GM12875 (cell line): ENCODE measurements at regions not wholly inside any gene's neighbourhood (a gene's known extent, or its start where the extent isn't known, plus 50 kb on each side); places are given as distances from the start of the nearest gene placed in this dataset.
"Not testable (repeated sequence)": the region's sequence is repeated elsewhere in the genome, so short reads cannot be mapped to it uniquely, and the experiment has no call there.

Experiments
- H3K4me3 ChIP-seq: one replicate; pipeline ENCODE4 v1.5.1; 2011; ENCODE audit warnings: low read depth, low read length, control low read depth
- CTCF ChIP-seq: IDR thresholded peaks from 2 replicates; pipeline ENCODE4 v1.5.1; 2011; ENCODE audit warnings: low read depth, mild to moderate bottlenecking, control low read depth, inconsistent platforms, low read length, moderate library complexity, borderline replicate concordance; ENCODE audit not compliant: insufficient read depth

GRCh38 chr4:156512622-156513021, 459.0 kb downstream of the PDGFC start:
- no peak overlapping the region for H3K4me3 ChIP-seq
- no peak for TF ChIP-seq CTCF

- not testable (repeated sequence) for H3K4me3 ChIP-seq
These were observed 461.7 kb downstream of the PDGFC start for GRCh38 chr4:156509921-156510320.

GRCh38 chr4:156505341-156505955, 466.2 kb downstream of the PDGFC start:
- TF ChIP-seq CTCF, result no peak
- no peak overlapping the region for H3K4me3 ChIP-seq

GRCh38 chr4:156503119-156503518, 468.5 kb downstream of the PDGFC start:
- H3K4me3 ChIP-seq, result no peak overlapping the region
- no peak for TF ChIP-seq CTCF

- H3K4me3 ChIP-seq, result no peak overlapping the region
- no peak for TF ChIP-seq CTCF
These were observed 469.6 kb downstream of the PDGFC start for GRCh38 chr4:156501962-156502361.

- no peak for TF ChIP-seq CTCF
- no peak overlapping the region for H3K4me3 ChIP-seq
These were observed 471.9 kb downstream of the PDGFC start for GRCh38 chr4:156499684-156500083.

GRCh38 chr4:156497486-156497885, 474.1 kb downstream of the PDGFC start:
- TF ChIP-seq CTCF, result no peak
- no peak overlapping the region for H3K4me3 ChIP-seq

- no peak overlapping the region for H3K4me3 ChIP-seq
- TF ChIP-seq CTCF, result no peak
These were observed 474.8 kb downstream of the PDGFC start for GRCh38 chr4:156496797-156497196.
